Psoas muscle (tissue), 7 donors: ENCODE measurements at regions not wholly inside any gene's neighbourhood (a gene's known extent, or its start where the extent isn't known, plus 50 kb on each side); places are given as distances from the start of the nearest gene placed in this dataset.

Experiments
- ATAC-seq, 4 donors: fragments of 200-7000 bp; cut with Tn5 transposase; one replicate each; pipeline ENCODE4 v1.9.1; 2020; ENCODE audit warnings: moderate library complexity in 3 of 4, mild to moderate bottlenecking in 2 of 4
- DNase-seq, 2 donors: peaks; one replicate each; pipeline ENCODE4 v3.0.0-alpha.2; 2020
- H3K27ac ChIP-seq: fragments of 200-600 bp; one replicate; pipeline ENCODE4 v1.8.0; 2022
- H3K27me3 ChIP-seq, 3 donors: fragments of 200-600 bp in 1 of 3; one replicate each; pipeline versions ENCODE4 v1.6.1 to v1.8.0; 2013 to 2022; ENCODE audit warnings: low read length in 2 of 3, mild to moderate bottlenecking in 2 of 3, moderate library complexity in 1 of 3; ENCODE audit not compliant: insufficient read depth in 3 of 3
- H3K36me3 ChIP-seq, 2 donors: fragments of 200-600 bp in 1 of 2; one replicate each; pipeline versions ENCODE4 v1.6.1 to v1.8.0; 2013 to 2022; ENCODE audit warnings: low read depth in 1 of 2, mild to moderate bottlenecking in 1 of 2, moderate library complexity in 1 of 2; ENCODE audit not compliant: insufficient read depth in 1 of 2
- H3K4me1 ChIP-seq: fragments of 200-600 bp; one replicate; pipeline ENCODE4 v1.8.0; 2022
- H3K4me3 ChIP-seq: fragments of 200-600 bp; one replicate; pipeline ENCODE4 v1.8.0; 2022; ENCODE audit warnings: mild to moderate bottlenecking
- H3K9me3 ChIP-seq: fragments of 200-600 bp; one replicate; pipeline ENCODE4 v1.8.0; 2022
- WGBS, 3 donors: extraction: QIAGEN DNeasy Blood & Tissue Kit; methylation state at CpG; one replicate each; pipeline versions ENCODE4 v1.1.6 to v1.1.7; 2013; 5-methylcytosine and 5-hydroxymethylcytosine counted together
- intact Hi-C, 2 donors: fragments of 100-400 bp; cut with DNase I; formaldehyde crosslinking; loops; one replicate each; pipeline versions ENCODE4 v1.11.0 to v1.14.2; 2022
- TF ChIP-seq, protein P1 (sequence below): fragments of 200-600 bp; IDR thresholded peaks from one replicate; pipeline ENCODE4 v1.8.0; 2022; ENCODE audit warnings: antibody characterized with exemption
- donor health status: healthy with polysubstance abuse.
- donor health status: DM: no; HTN: no; CAD: no; lungs with moderate emphysema.
- donor health status: Bipolar disorder and iron deficiency.
- donor health status: healthy.
- donor health status: DM: yes; HTN: yes; CAD: no.
- donor health status: DM: no; HTN: no; CAD: no.
- donor health status: DM: yes; HTN: yes; CAD: no.

DNA sequence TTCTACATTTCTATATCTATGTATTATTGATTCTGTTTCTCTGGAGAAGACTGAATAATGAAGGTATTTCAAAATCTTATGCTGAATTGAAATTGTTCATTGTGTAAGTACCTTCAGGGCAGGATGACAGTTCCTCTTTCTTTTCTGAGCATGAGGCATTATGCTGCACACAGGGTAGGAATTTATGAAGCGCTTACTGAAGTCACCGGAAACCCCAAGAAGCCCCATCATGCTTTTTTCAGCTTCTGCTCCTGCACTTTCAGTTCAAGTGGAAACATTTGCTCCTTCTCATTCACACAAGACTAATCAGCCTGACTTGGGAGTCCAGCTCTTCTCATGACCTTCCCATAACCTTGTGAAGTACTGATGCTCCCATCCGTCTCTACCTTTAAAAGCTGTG is 314.7 kb upstream of the SORL1-AS1 start:
- TF ChIP-seq, protein P1, sequence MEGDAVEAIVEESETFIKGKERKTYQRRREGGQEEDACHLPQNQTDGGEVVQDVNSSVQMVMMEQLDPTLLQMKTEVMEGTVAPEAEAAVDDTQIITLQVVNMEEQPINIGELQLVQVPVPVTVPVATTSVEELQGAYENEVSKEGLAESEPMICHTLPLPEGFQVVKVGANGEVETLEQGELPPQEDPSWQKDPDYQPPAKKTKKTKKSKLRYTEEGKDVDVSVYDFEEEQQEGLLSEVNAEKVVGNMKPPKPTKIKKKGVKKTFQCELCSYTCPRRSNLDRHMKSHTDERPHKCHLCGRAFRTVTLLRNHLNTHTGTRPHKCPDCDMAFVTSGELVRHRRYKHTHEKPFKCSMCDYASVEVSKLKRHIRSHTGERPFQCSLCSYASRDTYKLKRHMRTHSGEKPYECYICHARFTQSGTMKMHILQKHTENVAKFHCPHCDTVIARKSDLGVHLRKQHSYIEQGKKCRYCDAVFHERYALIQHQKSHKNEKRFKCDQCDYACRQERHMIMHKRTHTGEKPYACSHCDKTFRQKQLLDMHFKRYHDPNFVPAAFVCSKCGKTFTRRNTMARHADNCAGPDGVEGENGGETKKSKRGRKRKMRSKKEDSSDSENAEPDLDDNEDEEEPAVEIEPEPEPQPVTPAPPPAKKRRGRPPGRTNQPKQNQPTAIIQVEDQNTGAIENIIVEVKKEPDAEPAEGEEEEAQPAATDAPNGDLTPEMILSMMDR, result no peak
- Histone ChIP-seq H3K27ac (no peak overlapping the region), H3K27me3 (peaks cover 0 to 2% (median 0%) of the 10 kb centered on the region in 3 donors), H3K9me3 (no peaks in the 10 kb centered on the region), H3K4me1 (no peaks in the 10 kb centered on the region), H3K36me3 (no peaks in the 10 kb centered on the region), H3K4me3 (no peak overlapping the region)
- ATAC-seq (no peak), DNase-seq (no peak)
- 88 to 92% (median 89%) methylated on average over 3 of the region's 3 CpGs for WGBS, 3 donors
- intact Hi-C loops, result no loop called here

DNA sequence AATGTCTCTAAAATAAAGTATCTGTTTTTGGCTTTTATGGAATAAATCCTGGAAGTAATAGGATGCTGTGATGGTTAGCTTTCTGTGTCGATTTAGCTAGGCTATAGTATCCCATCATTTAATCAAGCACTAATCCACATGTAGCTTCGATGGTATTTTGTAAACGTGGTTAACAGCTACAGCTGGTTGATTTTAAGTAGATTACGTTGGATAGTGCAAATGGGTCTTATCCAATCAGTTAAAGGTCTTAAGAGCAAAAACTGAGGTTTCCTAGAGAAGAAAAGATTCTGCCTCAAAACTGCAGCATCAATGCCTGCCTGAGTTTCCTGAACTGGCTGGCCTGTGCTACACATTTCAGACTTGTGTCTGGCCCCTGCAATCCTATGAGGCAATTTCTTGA is 314.2 kb upstream of the SORL1-AS1 start:
- 62 to 66% (median 65%) methylated on average over 4 of the region's 4 CpGs for WGBS, 3 donors
- H3K27me3 ChIP-seq, result peaks cover 0 to 2% (median 1%) of the 10 kb centered on the region in 3 donors
- TF ChIP-seq, protein P1, result no peak
- DNase-seq (no peak), ATAC-seq (no peak)
- H3K9me3 ChIP-seq, result no peaks in the 10 kb centered on the region
- H3K27ac ChIP-seq, result no peak overlapping the region
- H3K36me3 ChIP-seq, result no peaks in the 10 kb centered on the region
- intact Hi-C loops, result no loop called here
- H3K4me1 ChIP-seq, result no peaks in the 10 kb centered on the region
- H3K4me3 ChIP-seq, result no peak overlapping the region

DNA sequence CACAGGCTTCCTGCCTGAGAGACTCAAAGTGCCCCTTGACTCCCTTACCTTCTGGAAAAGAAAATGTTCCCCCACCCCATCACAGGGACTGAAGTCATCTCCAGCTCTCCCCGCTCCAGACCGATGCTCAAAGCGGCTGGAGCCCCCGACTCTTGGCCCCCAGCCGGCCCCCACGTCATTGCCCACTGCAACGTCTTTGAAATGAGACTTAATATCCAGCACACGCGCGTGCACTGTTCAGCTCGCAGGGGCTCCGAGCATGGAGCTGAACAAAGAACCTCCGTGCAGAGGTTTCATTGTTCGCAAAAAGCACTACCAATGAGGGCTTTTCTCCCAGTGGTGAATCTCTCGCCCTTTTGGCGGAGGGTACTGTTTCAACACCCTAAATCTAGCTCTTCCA is 313.4 kb upstream of the SORL1-AS1 start:
- no peak for ATAC-seq

DNA sequence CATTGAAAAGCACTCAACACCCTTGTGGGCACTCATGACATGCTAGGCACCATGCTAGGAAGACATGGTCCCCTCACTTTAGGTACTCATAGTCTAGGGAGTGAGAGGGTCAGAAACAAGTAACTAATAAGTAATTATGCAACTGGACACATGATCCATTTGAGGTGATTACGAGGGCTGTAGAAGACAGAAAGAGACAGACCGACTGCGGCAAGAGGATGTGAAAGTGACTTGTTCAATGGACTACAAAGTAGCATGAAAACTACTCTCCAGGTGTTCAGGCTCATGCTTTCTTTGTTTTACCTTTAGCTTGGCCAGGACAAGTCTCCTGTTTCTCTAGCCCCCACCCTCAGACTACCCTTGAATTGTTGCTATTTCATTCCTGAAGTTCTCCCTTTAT is 310.8 kb upstream of the SORL1-AS1 start:
- WGBS, 3 donors, result 88 to 94% (median 89%) methylated on average over 3 of the region's 3 CpGs
- H3K4me1 ChIP-seq, result no peaks in the 10 kb centered on the region
- ATAC-seq (no peak), DNase-seq (no peak)
- H3K27ac ChIP-seq, result no peak overlapping the region
- no peak overlapping the region for H3K4me3 ChIP-seq
- H3K36me3 ChIP-seq, result no peaks in the 10 kb centered on the region
- H3K27me3 ChIP-seq, result peaks cover 0 to 3% (median 0%) of the 10 kb centered on the region in 3 donors
- no peaks in the 10 kb centered on the region for H3K9me3 ChIP-seq
- intact Hi-C loops, result no loop called here
- TF ChIP-seq, protein P1, result no peak

More for the DNA sequence above, 313.4 kb upstream of the SORL1-AS1 start:
- no peaks in the 10 kb centered on the region for H3K9me3 ChIP-seq
- no peaks in the 10 kb centered on the region for H3K4me1 ChIP-seq
- H3K27ac ChIP-seq, result no peak overlapping the region
- no peaks in the 10 kb centered on the region for H3K36me3 ChIP-seq
- TF ChIP-seq, protein P1, result no peak
- no peak for DNase-seq
- H3K4me3 ChIP-seq, result no peak overlapping the region
- intact Hi-C loops, result no loop called here
- peaks cover 0 to 3% (median 2%) of the 10 kb centered on the region in 3 donors for H3K27me3 ChIP-seq
- 88 to 93% (median 91%) methylated on average over 16 of the region's 16 CpGs for WGBS, 3 donors

DNA sequence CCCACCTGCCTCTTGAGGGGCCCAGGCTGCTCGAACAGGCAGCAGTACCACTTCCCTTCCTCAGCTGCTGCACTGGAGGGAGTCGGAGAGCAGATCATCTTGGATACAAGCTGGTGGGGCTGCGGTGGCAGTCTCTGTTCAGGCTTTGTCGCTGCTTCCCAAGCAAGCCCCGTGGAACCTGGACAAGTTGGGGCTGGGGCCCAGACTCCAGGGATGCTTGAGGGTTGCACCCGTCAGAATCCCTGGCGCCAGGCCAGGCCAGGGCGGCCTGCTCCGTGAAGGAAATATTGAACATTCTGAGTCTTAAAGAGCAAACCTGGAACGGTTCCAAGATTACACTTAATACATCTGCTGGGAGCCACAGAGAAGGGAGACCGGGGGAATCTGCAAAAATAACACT is 310.1 kb upstream of the SORL1-AS1 start:
- DNase-seq (peak in 1 of 2 donors; percentile 53), ATAC-seq (no peak)
- Histone ChIP-seq H3K9me3 (no peaks in the 10 kb centered on the region), H3K4me3 (no peak overlapping the region), H3K36me3 (no peaks in the 10 kb centered on the region), H3K27ac (no peak overlapping the region), H3K27me3 (peaks cover 0 to 3% (median 0%) of the 10 kb centered on the region in 3 donors), H3K4me1 (no peaks in the 10 kb centered on the region)
- TF ChIP-seq, protein P1, result no peak
- WGBS, 3 donors, result 9 to 11% (median 11%) methylated on average over 11 of the region's 11 CpGs
- intact Hi-C loops, result no loop called here
